GM19372 (cell line): ENCODE measurements at regions not wholly inside any gene's neighbourhood (a gene's known extent, or its start where the extent isn't known, plus 50 kb on each side); places are given as distances from the start of the nearest gene placed in this dataset.
A peak's percentile ranks its signal among the peaks of the same experiment; 100 is the strongest.

Experiments
- ATAC-seq: cut with Tn5 transposase; IDR thresholded peaks from one replicate; pipeline ENCODE4 v1.9.1; 2021; ENCODE audit warnings: mild to moderate bottlenecking, low read depth, moderate library complexity; ENCODE audit not compliant: unreplicated experiment

DNA sequence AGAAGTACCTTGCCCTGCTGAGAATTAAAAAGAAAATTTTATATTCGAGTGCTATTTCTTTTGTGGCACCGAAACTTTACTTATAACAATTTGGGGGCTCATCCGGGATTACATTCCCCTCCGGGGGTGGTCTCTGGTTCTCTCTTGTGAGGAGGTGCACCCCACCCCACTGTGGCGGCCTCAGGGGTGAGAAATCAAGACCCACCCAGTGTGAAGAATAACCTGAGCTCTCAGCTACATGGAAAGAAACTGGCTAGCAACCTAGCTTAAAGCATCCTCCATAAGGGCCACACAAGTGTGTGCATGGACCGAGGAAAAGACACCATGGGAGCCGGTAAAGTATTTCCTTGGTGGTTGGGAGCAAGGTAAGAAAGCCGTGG is 50.9 kb upstream of the ANKRD10 start:
- ATAC-seq, result no peak

GRCh38 chr13:110965038-110965754 is 50.3 kb upstream of the ANKRD10 start:
- peak; percentile 81 for ATAC-seq
